Nephron progenitor cell (in vitro differentiated cells): ENCODE measurements at regions not wholly inside any gene's neighbourhood (a gene's known extent, or its start where the extent isn't known, plus 50 kb on each side); places are given as distances from the start of the nearest gene placed in this dataset.

Experiments
- DNase-seq: peaks from one replicate; pipeline ENCODE4 v3.0.0; 2021
- H3K27ac Mint-ChIP-seq: 2 replicates; pipeline ENCODE4 v1.8.0; 2021; ENCODE audit warnings: mild to moderate bottlenecking, moderate library complexity, mixed read lengths
- H3K27me3 Mint-ChIP-seq: 2 replicates; pipeline ENCODE4 v1.8.0; 2021; ENCODE audit warnings: mild to moderate bottlenecking, low read depth, mixed read lengths; ENCODE audit not compliant: poor library complexity
- H3K36me3 Mint-ChIP-seq: 2 replicates; pipeline ENCODE4 v1.8.0; 2021; ENCODE audit warnings: low read depth, mixed read lengths
- H3K4me1 Mint-ChIP-seq: 2 replicates; pipeline ENCODE4 v1.8.0; 2021; ENCODE audit warnings: mixed read lengths
- H3K4me3 Mint-ChIP-seq: 2 replicates; pipeline ENCODE4 v1.8.0; 2021; ENCODE audit warnings: mild to moderate bottlenecking, moderate library complexity, mixed read lengths
- H3K9me3 Mint-ChIP-seq: 2 replicates; pipeline ENCODE4 v1.8.0; 2021; ENCODE audit warnings: mild to moderate bottlenecking, moderate library complexity, mixed read lengths
- CTCF ChIP-seq: fragments of 200-600 bp; sonication (generic); IDR thresholded peaks from 2 replicates; pipeline ENCODE4 v1.5.0; 2021; ENCODE audit warnings: antibody characterized with exemption

- H3K27me3 Mint-ChIP-seq = peaks cover under 1% of the 10 kb centered on the region
- TF ChIP-seq CTCF = no peak
Measured at GRCh38 chr5:99305045-99305580, 376.3 kb upstream of the CHD1 start.

GRCh38 chr5:99285606-99286005, 356.8 kb upstream of the CHD1 start:
- no peaks in the 10 kb centered on the region for H3K27me3 Mint-ChIP-seq

More at GRCh38 chr5:99305045-99305580, 376.3 kb upstream of the CHD1 start:
- peaks cover 6% of the 10 kb centered on the region for H3K9me3 Mint-ChIP-seq
- no peaks in the 10 kb centered on the region for H3K36me3 Mint-ChIP-seq
- no peak overlapping the region for H3K27ac Mint-ChIP-seq
- H3K4me3 Mint-ChIP-seq = no peak overlapping the region
- no peak for DNase-seq
- no peaks in the 10 kb centered on the region for H3K4me1 Mint-ChIP-seq

GRCh38 chr5:99275128-99275527, 346.3 kb upstream of the CHD1 start:
- Mint-ChIP-seq H3K27ac (no peak overlapping the region), H3K36me3 (no peaks in the 10 kb centered on the region), H3K4me1 (no peaks in the 10 kb centered on the region), H3K9me3 (no peaks in the 10 kb centered on the region), H3K27me3 (no peaks in the 10 kb centered on the region), H3K4me3 (no peak overlapping the region)
- DNase-seq = no peak
- TF ChIP-seq CTCF = no peak

More at GRCh38 chr5:99285606-99286005, 356.8 kb upstream of the CHD1 start:
- TF ChIP-seq CTCF = no peak
- no peak overlapping the region for H3K27ac Mint-ChIP-seq
- H3K36me3 Mint-ChIP-seq = no peaks in the 10 kb centered on the region
- H3K4me1 Mint-ChIP-seq = no peaks in the 10 kb centered on the region
- no peak overlapping the region for H3K4me3 Mint-ChIP-seq
- H3K9me3 Mint-ChIP-seq = no peaks in the 10 kb centered on the region
- DNase-seq = no peak

DNA sequence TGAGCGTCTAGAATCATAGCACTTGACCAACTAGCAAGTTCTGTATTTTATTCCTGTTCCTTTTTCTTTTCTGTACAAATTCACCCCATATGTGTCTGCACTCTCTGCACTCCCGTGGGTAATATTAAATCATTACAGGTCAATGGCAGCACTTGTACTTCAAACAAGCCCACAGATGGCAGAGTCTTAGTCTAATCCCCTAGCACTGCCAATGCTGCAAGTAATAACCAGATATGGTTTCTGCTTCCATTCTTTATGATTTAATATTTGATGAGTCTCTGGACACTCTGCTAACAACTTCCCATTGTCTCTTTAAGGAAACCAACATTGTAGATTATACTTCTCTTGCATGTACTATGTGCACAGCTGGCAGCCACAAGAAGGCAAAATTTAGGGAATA, 343.8 kb upstream of the CHD1 start:
- H3K36me3 Mint-ChIP-seq = no peaks in the 10 kb centered on the region
- H3K27me3 Mint-ChIP-seq = no peaks in the 10 kb centered on the region
- no peaks in the 10 kb centered on the region for H3K4me1 Mint-ChIP-seq
- H3K27ac Mint-ChIP-seq = no peak overlapping the region
- DNase-seq = no peak
- no peaks in the 10 kb centered on the region for H3K9me3 Mint-ChIP-seq
- TF ChIP-seq CTCF = no peak
- H3K4me3 Mint-ChIP-seq = no peak overlapping the region

GRCh38 chr5:99258819-99259218, 330.0 kb upstream of the CHD1 start:
- Mint-ChIP-seq H3K27me3 (peaks cover 3% of the 10 kb centered on the region), H3K4me3 (no peak overlapping the region), H3K4me1 (no peaks in the 10 kb centered on the region), H3K36me3 (peaks cover 7% of the 10 kb centered on the region), H3K9me3 (peaks cover 27% of the 10 kb centered on the region), H3K27ac (no peak overlapping the region)
- TF ChIP-seq CTCF = no peak
- no peak for DNase-seq

DNA sequence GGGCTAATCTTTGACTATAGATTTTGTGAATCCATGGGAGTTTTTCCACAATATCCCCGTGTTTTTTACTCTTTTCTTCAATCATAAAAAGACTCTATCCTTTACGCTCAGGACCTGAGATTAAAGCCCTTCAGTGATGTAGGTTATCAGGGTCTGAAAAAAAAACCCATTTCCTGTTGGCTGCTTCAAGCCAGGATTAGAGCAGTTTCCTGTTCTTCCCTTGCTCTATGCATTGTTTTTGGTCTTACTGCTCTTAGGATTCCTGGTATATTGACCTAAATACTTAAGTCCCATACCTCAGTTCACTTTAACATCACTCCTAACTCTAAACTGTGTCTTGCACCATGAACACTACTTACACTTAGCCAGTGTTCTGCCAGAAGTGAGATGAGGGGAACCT, 319.3 kb upstream of the CHD1 start:
- peaks cover 10% of the 10 kb centered on the region for H3K4me1 Mint-ChIP-seq
- no peaks in the 10 kb centered on the region for H3K27me3 Mint-ChIP-seq
- peak overlapping the region; percentile 73 for H3K27ac Mint-ChIP-seq
- TF ChIP-seq CTCF = no peak
- H3K9me3 Mint-ChIP-seq = peaks cover 12% of the 10 kb centered on the region
- H3K36me3 Mint-ChIP-seq = no peaks in the 10 kb centered on the region
- no peak for DNase-seq
- no peak overlapping the region for H3K4me3 Mint-ChIP-seq
